Mucosa of rectum (tissue), 2 donors: ENCODE measurements at regions not wholly inside any gene's neighbourhood (a gene's known extent, or its start where the extent isn't known, plus 50 kb on each side); places are given as distances from the start of the nearest gene placed in this dataset.

Experiments
- H3K27ac ChIP-seq, 2 donors: one replicate each; pipeline ENCODE4 v1.7.0; 2013; ENCODE audit warnings: inconsistent platforms in 2 of 2, low read depth in 2 of 2, low read length in 2 of 2
- H3K27me3 ChIP-seq, 2 donors: one replicate each; pipeline ENCODE4 v1.7.0; 2013; ENCODE audit warnings: low read length in 2 of 2; ENCODE audit not compliant: control insufficient read depth in 2 of 2, insufficient read depth in 2 of 2
- H3K36me3 ChIP-seq, 2 donors: one replicate each; pipeline ENCODE4 v1.7.0; 2013; ENCODE audit warnings: low read length in 2 of 2; ENCODE audit not compliant: control insufficient read depth in 2 of 2, insufficient read depth in 2 of 2
- H3K4me1 ChIP-seq, 2 donors: one replicate each; pipeline ENCODE4 v1.7.0; 2013; ENCODE audit warnings: low read length in 2 of 2, mild to moderate bottlenecking in 1 of 2; ENCODE audit not compliant: control insufficient read depth in 2 of 2, insufficient read depth in 2 of 2
- H3K4me3 ChIP-seq, 2 donors: one replicate each; pipeline ENCODE4 v1.7.0; 2013; ENCODE audit warnings: low read length in 2 of 2
- H3K9ac ChIP-seq, 2 donors: one replicate each; pipeline ENCODE4 v1.7.0; 2013; ENCODE audit warnings: low read length in 2 of 2, low read depth in 1 of 2, mild to moderate bottlenecking in 1 of 2
- H3K9me3 ChIP-seq, 2 donors: one replicate each; pipeline ENCODE4 v1.7.0; 2013; ENCODE audit warnings: low read length in 2 of 2; ENCODE audit not compliant: control insufficient read depth in 2 of 2
- donor health status: healthy.
- donor health status: Normal muscosa, but diverticular disease.

DNA sequence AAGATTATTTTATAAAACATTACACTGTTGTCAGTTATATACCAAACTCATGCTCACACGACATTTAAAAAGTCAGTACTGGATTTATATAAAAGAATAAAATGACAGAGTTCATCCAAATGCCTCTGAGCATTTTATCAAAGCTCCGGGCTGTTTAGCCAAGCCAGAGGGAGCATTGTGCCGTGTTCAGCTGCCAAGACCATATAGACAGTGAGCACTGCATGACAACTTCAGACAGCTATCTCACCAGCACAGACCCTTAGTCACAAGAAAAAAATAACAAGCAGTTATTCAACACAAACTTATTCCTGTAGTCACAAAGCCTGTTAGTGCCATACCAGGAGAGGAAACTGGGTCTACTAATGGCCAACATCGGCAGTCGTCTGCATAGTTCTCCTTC is 88.0 kb upstream of the PBX1 start:
- Histone ChIP-seq H3K36me3 (no peaks in the 10 kb centered on the region), H3K27me3 (no peaks in the 10 kb centered on the region), H3K27ac (no peak overlapping the region), H3K4me3 (no peak overlapping the region), H3K9me3 (no peaks in the 10 kb centered on the region), H3K4me1 (no peaks in the 10 kb centered on the region), H3K9ac (no peak overlapping the region)

DNA sequence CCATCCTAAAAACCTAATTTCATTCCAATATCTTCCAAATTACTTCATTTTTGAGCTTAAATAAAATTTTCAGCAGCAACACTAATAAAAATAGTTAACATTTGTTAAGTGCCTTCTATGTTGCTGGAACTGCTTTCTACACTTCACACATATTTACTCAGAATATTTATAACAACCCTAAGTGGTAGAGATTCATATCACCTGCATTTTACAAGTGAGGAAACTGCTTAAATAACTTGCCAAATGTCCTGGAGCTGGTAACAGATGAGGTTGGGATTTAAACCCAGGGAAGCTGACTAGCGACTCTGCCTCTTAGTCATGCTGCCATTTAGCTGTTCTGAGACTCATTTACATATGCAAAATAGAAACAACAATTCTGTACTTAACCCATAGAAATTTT is 86.1 kb upstream of the PBX1 start:
- Histone ChIP-seq H3K27me3 (no peaks in the 10 kb centered on the region), H3K9ac (no peak overlapping the region), H3K27ac (no peak overlapping the region), H3K4me1 (no peaks in the 10 kb centered on the region), H3K9me3 (no peaks in the 10 kb centered on the region), H3K4me3 (no peak overlapping the region), H3K36me3 (no peaks in the 10 kb centered on the region)

DNA sequence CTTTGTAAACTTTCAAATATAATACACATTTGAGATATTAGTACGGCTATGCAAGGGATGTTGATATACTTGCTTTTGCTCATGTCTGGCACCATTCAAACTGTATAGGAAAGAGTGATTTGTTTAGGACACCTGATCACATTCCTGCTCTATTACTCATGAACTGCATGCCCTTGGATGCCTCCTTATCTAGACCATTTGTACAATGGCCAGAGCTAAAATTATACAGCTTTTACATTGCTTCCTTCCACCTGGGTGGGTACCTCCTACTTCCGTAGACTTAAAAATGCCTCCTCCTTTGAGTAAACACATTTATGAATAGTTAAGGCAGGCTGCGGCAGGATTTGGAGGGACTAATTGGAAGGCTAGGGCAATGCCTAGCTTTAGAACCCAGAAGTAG is 85.4 kb upstream of the PBX1 start:
- Histone ChIP-seq H3K27me3 (no peaks in the 10 kb centered on the region), H3K36me3 (no peaks in the 10 kb centered on the region), H3K4me3 (no peak overlapping the region)

DNA sequence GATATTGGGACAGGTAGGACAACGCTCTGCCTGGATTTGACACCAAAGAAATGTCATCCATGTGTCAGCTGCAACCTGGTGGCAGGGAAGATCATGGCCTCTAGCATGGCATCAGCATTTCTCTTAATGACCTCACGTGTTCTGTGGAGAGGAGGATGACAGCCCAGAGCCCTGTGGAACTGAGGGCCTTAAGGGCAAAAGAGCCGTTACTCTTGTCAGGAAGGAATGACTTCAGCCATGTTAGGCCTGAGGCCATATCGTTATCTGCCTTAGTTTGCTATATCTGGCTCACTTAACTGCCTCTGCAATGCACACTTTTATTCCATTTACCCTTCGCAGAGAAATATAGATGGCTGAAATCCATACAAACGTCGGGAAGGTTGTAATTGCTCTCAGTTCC is 83.2 kb upstream of the PBX1 start:
- Histone ChIP-seq H3K9ac (no peak overlapping the region), H3K4me3 (no peak overlapping the region), H3K36me3 (no peaks in the 10 kb centered on the region), H3K27me3 (no peaks in the 10 kb centered on the region), H3K9me3 (no peaks in the 10 kb centered on the region), H3K27ac (no peak overlapping the region), H3K4me1 (peaks cover 0 to 4% of the 10 kb centered on the region in 2 donors)

More for the DNA sequence above, 85.4 kb upstream of the PBX1 start:
- no peaks in the 10 kb centered on the region for H3K4me1 ChIP-seq
- no peak overlapping the region for H3K27ac ChIP-seq
- H3K9ac ChIP-seq, result no peak overlapping the region
- H3K9me3 ChIP-seq, result no peaks in the 10 kb centered on the region

DNA sequence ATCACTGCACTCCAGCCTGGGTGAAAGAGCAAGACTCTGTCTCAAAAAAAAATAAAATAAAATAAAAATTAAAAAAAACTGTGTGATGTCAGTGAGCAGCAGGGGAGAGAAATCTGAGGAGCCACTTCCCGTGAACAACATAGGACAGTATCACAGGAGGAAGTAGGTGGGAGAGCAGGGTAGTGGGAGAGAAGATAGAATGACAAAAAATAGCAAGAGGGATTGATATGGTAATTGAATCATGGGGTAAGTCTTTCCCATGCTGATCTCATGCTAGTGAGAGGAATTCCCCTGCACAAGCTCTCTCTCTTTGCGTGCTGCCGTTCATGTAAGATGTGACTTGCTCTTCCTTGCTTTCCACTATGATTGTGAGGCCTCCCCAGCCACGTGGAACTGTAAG is 81.6 kb upstream of the PBX1 start:
- Histone ChIP-seq H3K4me3 (no peak overlapping the region), H3K9ac (no peak overlapping the region), H3K27me3 (no peaks in the 10 kb centered on the region), H3K4me1 (peaks cover 0 to 4% of the 10 kb centered on the region in 2 donors), H3K36me3 (no peaks in the 10 kb centered on the region), H3K27ac (no peak overlapping the region), H3K9me3 (no peaks in the 10 kb centered on the region)

DNA sequence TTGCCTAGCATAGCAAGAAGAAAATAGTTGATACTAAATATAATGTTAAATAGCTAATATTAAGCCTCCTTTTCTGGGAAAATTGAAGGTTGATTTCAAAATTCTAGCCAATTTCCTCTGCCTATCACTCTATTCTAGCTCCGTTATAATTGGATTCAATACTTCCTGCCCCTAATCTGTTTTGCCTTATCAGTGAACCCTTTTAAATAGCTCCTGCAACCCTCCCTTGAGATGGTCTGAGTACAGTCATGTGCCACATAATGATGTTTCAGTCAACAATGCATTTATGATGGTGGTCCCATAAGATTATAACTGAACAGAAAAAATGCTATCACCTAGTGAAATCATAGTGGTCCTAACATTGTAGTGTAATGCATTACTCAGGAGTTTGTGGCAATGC is 79.7 kb upstream of the PBX1 start:
- Histone ChIP-seq H3K27ac (no peak overlapping the region), H3K27me3 (no peaks in the 10 kb centered on the region), H3K4me1 (peaks cover 0 to 4% of the 10 kb centered on the region in 2 donors), H3K9me3 (no peaks in the 10 kb centered on the region), H3K4me3 (no peak overlapping the region), H3K9ac (no peak overlapping the region), H3K36me3 (no peaks in the 10 kb centered on the region)

DNA sequence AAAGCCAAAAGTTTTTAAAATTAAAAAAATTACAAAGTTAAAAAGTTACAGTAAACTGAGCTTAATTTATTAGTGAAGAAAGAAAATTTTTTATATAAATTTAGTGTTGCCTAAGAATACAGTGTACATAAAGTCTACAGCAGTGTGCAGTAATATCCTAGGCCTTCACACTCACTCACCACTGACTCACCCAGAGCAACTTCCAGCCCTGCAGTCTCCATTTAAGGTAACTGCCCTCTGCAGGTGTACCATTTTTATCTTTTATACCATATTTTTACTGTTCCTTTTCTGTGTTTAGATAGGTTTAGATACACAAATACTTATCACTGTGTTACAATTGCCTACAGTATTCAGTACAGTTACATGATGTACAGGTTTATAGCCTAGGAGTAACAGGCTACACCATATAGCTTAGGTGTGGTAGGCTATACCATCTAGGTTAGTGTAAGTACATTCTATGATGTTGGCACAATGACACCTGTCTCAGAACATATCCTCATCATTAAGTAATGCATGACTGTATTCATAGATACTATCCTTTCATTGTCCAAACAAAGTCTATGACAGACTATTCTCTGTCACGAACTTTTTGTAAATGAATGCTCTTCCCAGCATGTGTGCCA is 78.6 kb upstream of the PBX1 start:
- no peaks in the 10 kb centered on the region for H3K9me3 ChIP-seq
- no peaks in the 10 kb centered on the region for H3K27me3 ChIP-seq
- H3K4me3 ChIP-seq, result no peak overlapping the region
- no peaks in the 10 kb centered on the region for H3K36me3 ChIP-seq
- no peak overlapping the region for H3K9ac ChIP-seq
- H3K27ac ChIP-seq, result no peak overlapping the region
- peaks cover 0 to 4% of the 10 kb centered on the region in 2 donors for H3K4me1 ChIP-seq

DNA sequence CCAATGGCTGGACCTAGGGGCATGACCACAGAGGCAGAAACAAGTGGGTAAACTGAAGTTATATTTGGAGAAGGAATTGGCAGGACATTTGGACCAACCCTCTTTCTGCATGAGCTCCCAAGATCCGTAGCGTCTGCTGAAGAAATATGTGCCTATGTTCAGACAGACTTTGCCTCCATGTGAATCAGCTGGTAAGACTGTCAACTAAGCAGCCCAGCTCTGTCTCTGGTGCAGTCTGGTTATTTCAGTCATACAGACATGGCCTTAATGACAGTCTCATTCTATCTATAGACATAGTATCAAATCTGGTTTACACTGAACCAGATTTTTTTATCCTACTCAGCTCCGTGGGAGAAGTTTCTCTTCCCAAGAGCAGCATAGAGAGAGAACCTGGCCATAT is 63.1 kb upstream of the PBX1 start:
- H3K27me3 ChIP-seq, result no peaks in the 10 kb centered on the region
- no peak overlapping the region for H3K9ac ChIP-seq
- no peaks in the 10 kb centered on the region for H3K4me1 ChIP-seq
- no peaks in the 10 kb centered on the region for H3K9me3 ChIP-seq
- no peak overlapping the region for H3K27ac ChIP-seq
- no peak overlapping the region for H3K4me3 ChIP-seq
- H3K36me3 ChIP-seq, result no peaks in the 10 kb centered on the region

DNA sequence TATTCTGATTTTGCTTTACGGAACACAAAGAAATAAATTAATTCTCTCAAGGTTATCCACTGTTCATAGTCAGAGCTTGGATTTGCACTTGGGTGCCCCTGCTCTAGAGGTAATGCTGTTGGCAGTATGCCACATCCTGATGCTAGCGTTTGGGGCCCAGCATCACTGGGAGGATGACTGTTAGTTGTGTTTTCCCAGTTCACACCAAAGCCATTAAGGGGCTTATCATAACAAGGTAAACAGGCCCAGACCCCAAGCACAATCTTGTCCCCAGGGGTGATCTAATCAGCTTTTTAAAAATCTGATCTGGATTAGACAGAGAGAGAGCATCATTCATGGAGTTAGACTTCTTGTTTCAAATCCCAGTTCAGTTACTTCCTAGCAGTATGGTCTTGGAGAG is 60.2 kb upstream of the PBX1 start:
- H3K4me3 ChIP-seq, result no peak overlapping the region
- H3K27me3 ChIP-seq, result no peaks in the 10 kb centered on the region
- no peaks in the 10 kb centered on the region for H3K36me3 ChIP-seq
- H3K4me1 ChIP-seq, result no peaks in the 10 kb centered on the region
- no peaks in the 10 kb centered on the region for H3K9me3 ChIP-seq
- H3K9ac ChIP-seq, result no peak overlapping the region
- no peak overlapping the region for H3K27ac ChIP-seq

DNA sequence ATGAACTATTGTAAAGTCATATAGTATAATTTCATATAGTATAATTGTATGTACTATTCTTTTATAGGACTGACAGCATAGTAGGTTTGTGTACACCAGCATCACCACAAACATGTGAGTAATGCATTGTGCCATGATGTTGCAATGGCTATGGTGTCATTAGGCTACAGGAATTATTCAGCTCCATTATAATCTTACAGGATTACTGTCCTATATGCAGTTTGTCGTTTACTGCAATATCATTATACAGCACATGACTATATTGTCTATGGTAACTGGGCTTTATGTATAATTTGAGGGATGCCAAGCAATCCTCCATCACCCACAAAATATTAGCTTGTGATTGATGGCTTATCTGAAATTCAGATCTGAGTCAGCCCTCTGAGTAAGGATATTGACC is 54.2 kb upstream of the PBX1 start:
- Histone ChIP-seq H3K27me3 (no peaks in the 10 kb centered on the region), H3K36me3 (no peaks in the 10 kb centered on the region), H3K9ac (no peak overlapping the region), H3K9me3 (no peaks in the 10 kb centered on the region), H3K27ac (no peak overlapping the region), H3K4me1 (no peaks in the 10 kb centered on the region), H3K4me3 (no peak overlapping the region)
